SK-N-MC (cell line): ENCODE measurements at regions not wholly inside any gene's neighbourhood (a gene's known extent, or its start where the extent isn't known, plus 50 kb on each side); places are given as distances from the start of the nearest gene placed in this dataset.

Experiments used
- DNase-seq: peaks from one replicate; pipeline ENCODE4 v3.0.0-alpha.2; 2011; ENCODE audit warnings: low read depth, low spot score
- H3K27ac ChIP-seq: fragments of 200-600 bp; sonication (generic); 2 replicates; pipeline ENCODE4 v1.5.1; 2016; ENCODE audit warnings: mixed run types
- H3K36me3 ChIP-seq: fragments of 200-600 bp; sonication (generic); 2 replicates; pipeline ENCODE4 v1.6.1; 2017; ENCODE audit warnings: antibody characterized with exemption, low read length, mixed read lengths; ENCODE audit not compliant: insufficient read depth
- H3K4me3 ChIP-seq: fragments of 200-600 bp; sonication (generic); 2 replicates; pipeline ENCODE4 v1.5.1; 2016
- H3K9ac ChIP-seq: fragments of 200-600 bp; sonication (generic); 2 replicates; pipeline ENCODE4 v1.8.0; 2017; ENCODE audit warnings: mixed run types, mixed read lengths; ENCODE audit not compliant: insufficient read length
- H3K9me3 ChIP-seq: fragments of 200-600 bp; sonication (generic); 2 replicates; pipeline ENCODE4 v1.6.1; 2017; ENCODE audit warnings: low read depth, mild to moderate bottlenecking, antibody characterized with exemption, low read length, moderate library complexity, mixed read lengths
- EZH2 ChIP-seq: fragments of 200-600 bp; sonication (generic); IDR thresholded peaks from one replicate; pipeline ENCODE4 v1.6.1; 2017; ENCODE audit warnings: antibody characterized with exemption
- FOXP2 ChIP-seq: optimal IDR thresholded peaks from 2 replicates; pipeline ENCODE3; 2011; ENCODE audit warnings: mild to moderate bottlenecking, moderate library complexity; ENCODE audit not compliant: insufficient read depth; ENCODE audit errors: extremely low read length, control extremely low read depth
- POLR2AphosphoS5 ChIP-seq: IDR thresholded peaks from 2 replicates; pipeline ENCODE4 v1.6.1; 2012; ENCODE audit warnings: mild to moderate bottlenecking, low read depth, low read length, borderline replicate concordance

GRCh38 chr6:72522735-72523141 is 99.1 kb upstream of the KCNQ5 start:
- Histone ChIP-seq H3K9ac (no peak overlapping the region), H3K27ac (no peak overlapping the region), H3K9me3 (no peaks in the 10 kb centered on the region), H3K36me3 (no peaks in the 10 kb centered on the region), H3K4me3 (no peak overlapping the region)
- DNase-seq: no peak
- TF ChIP-seq EZH2 (no peak), FOXP2 (no peak), POLR2AphosphoS5 (no peak)

- H3K27ac ChIP-seq: no peak overlapping the region
- no peak overlapping the region for H3K4me3 ChIP-seq
- H3K9me3 ChIP-seq: no peaks in the 10 kb centered on the region
- H3K36me3 ChIP-seq: no peaks in the 10 kb centered on the region
- no peak overlapping the region for H3K9ac ChIP-seq
- no peak for DNase-seq
- TF ChIP-seq EZH2 (no peak), POLR2AphosphoS5 (no peak), FOXP2 (no peak)
These were observed 97.7 kb upstream of the KCNQ5 start for GRCh38 chr6:72524011-72524645.

GRCh38 chr6:72525821-72526510 is 95.9 kb upstream of the KCNQ5 start:
- Histone ChIP-seq H3K9ac (no peak overlapping the region), H3K36me3 (no peaks in the 10 kb centered on the region), H3K27ac (no peak overlapping the region), H3K9me3 (no peaks in the 10 kb centered on the region), H3K4me3 (no peak overlapping the region)
- DNase-seq: no peak
- TF ChIP-seq FOXP2: no peak
- TF ChIP-seq POLR2AphosphoS5: no peak
- TF ChIP-seq EZH2: no peak

GRCh38 chr6:72530152-72530551 is 91.7 kb upstream of the KCNQ5 start:
- Histone ChIP-seq H3K36me3 (no peaks in the 10 kb centered on the region), H3K27ac (no peak overlapping the region), H3K9me3 (no peaks in the 10 kb centered on the region), H3K4me3 (no peak overlapping the region), H3K9ac (no peak overlapping the region)
- TF ChIP-seq FOXP2 (no peak), POLR2AphosphoS5 (no peak), EZH2 (no peak)
- no peak for DNase-seq

GRCh38 chr6:72530750-72531149 is 91.1 kb upstream of the KCNQ5 start:
- DNase-seq: no peak
- H3K27ac ChIP-seq: no peak overlapping the region
- no peaks in the 10 kb centered on the region for H3K9me3 ChIP-seq
- no peak overlapping the region for H3K4me3 ChIP-seq
- TF ChIP-seq EZH2 (no peak), FOXP2 (no peak), POLR2AphosphoS5 (no peak)
- H3K9ac ChIP-seq: no peak overlapping the region
- H3K36me3 ChIP-seq: no peaks in the 10 kb centered on the region

- TF ChIP-seq FOXP2 (no peak), EZH2 (no peak), POLR2AphosphoS5 (no peak)
- no peak overlapping the region for H3K4me3 ChIP-seq
- no peaks in the 10 kb centered on the region for H3K36me3 ChIP-seq
- no peak overlapping the region for H3K27ac ChIP-seq
- no peak for DNase-seq
- no peak overlapping the region for H3K9ac ChIP-seq
- H3K9me3 ChIP-seq: no peaks in the 10 kb centered on the region
These were observed 88.3 kb upstream of the KCNQ5 start for GRCh38 chr6:72533606-72534005.

- Histone ChIP-seq H3K36me3 (no peaks in the 10 kb centered on the region), H3K27ac (no peak overlapping the region), H3K9me3 (no peaks in the 10 kb centered on the region), H3K4me3 (no peak overlapping the region), H3K9ac (no peak overlapping the region)
- no peak for DNase-seq
- TF ChIP-seq EZH2 (no peak), POLR2AphosphoS5 (no peak), FOXP2 (no peak)
These were observed 87.6 kb upstream of the KCNQ5 start for GRCh38 chr6:72534236-72534635.

- Histone ChIP-seq H3K9ac (no peak overlapping the region), H3K36me3 (no peaks in the 10 kb centered on the region)
These were observed 86.7 kb upstream of the KCNQ5 start for GRCh38 chr6:72535124-72535523.

More at GRCh38 chr6:72535124-72535523, 86.7 kb upstream of the KCNQ5 start:
- TF ChIP-seq POLR2AphosphoS5 (no peak), EZH2 (no peak)
- no peak for DNase-seq
- Histone ChIP-seq H3K4me3 (no peak overlapping the region), H3K27ac (no peak overlapping the region), H3K9me3 (no peaks in the 10 kb centered on the region)
